ENCODE measurements at regions not wholly inside any gene's neighbourhood (a gene's known extent, or its start where the extent isn't known, plus 50 kb on each side); places are given as distances from the start of the nearest gene placed in this dataset.

DNA sequence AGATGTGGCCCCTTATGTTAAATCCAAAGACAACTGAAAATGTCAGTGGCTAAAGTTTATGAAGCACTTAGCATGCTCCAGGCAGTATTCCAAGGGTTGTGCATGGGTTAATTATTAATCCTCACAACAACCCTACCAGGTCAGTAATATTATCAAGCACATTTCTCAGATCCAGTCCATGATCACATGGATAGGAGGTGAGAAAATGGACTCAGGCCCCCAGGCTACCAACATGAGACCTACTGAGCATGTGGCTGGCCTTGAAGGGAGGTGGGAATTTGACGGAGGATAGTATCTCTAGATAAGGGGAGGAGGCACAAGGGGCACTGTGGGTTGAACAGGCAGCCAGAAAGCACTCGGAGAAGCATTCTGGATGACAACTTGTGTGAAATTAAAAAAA is 412.0 kb downstream of the MEIS1 start:
- no peak for TF ChIP-seq POLR2A (IDR thresholded peaks at IDR 0.05; ENCODE audit: low read depth)
- TF ChIP-seq, protein P1, sequence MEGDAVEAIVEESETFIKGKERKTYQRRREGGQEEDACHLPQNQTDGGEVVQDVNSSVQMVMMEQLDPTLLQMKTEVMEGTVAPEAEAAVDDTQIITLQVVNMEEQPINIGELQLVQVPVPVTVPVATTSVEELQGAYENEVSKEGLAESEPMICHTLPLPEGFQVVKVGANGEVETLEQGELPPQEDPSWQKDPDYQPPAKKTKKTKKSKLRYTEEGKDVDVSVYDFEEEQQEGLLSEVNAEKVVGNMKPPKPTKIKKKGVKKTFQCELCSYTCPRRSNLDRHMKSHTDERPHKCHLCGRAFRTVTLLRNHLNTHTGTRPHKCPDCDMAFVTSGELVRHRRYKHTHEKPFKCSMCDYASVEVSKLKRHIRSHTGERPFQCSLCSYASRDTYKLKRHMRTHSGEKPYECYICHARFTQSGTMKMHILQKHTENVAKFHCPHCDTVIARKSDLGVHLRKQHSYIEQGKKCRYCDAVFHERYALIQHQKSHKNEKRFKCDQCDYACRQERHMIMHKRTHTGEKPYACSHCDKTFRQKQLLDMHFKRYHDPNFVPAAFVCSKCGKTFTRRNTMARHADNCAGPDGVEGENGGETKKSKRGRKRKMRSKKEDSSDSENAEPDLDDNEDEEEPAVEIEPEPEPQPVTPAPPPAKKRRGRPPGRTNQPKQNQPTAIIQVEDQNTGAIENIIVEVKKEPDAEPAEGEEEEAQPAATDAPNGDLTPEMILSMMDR (IDR thresholded peaks at IDR 0.05), result no peak

All from esophagus muscularis mucosa (tissue), 3 donors.